Spinal cord (tissue), 9 donors: ENCODE measurements at regions not wholly inside any gene's neighbourhood (a gene's known extent, or its start where the extent isn't known, plus 50 kb on each side); places are given as distances from the start of the nearest gene placed in this dataset.

ENCODE experiments used
- DNase-seq, 6 donors: peaks; one replicate each; pipeline versions ENCODE4 v3.0.0 to v3.0.0-alpha.2; 2013 to 2015; ENCODE audit warnings: low spot score in 6 of 6, low read depth in 4 of 6
- H3K27ac ChIP-seq: one replicate; pipeline ENCODE4 v1.5.1; 2013; ENCODE audit warnings: low read depth, low read length, control low read depth
- H3K27me3 ChIP-seq: one replicate; pipeline ENCODE4 v1.6.1; 2013; ENCODE audit warnings: low read length; ENCODE audit not compliant: control insufficient read depth, insufficient read depth
- H3K36me3 ChIP-seq: one replicate; pipeline ENCODE4 v1.6.1; 2013; ENCODE audit warnings: low read length; ENCODE audit not compliant: control insufficient read depth, insufficient read depth
- H3K4me1 ChIP-seq: one replicate; pipeline ENCODE4 v1.6.1; 2013; ENCODE audit warnings: low read length; ENCODE audit not compliant: control insufficient read depth, insufficient read depth
- H3K4me3 ChIP-seq: one replicate; pipeline ENCODE4 v1.5.1; 2013; ENCODE audit warnings: low read depth, low read length, control low read depth
- H3K9me3 ChIP-seq: one replicate; pipeline ENCODE4 v1.6.1; 2013; ENCODE audit warnings: low read length; ENCODE audit not compliant: control insufficient read depth, insufficient read depth
- WGBS: methylation state at CpG from one replicate; pipeline ENCODE4 v1.1.5; 2013; ENCODE audit warnings: missing lambda C conversion rate; ENCODE audit not compliant: insufficient coverage; 5-methylcytosine and 5-hydroxymethylcytosine counted together
- donor health status: healthy.

GRCh38 chrX:4809571-4809970, 1096.1 kb upstream of the PRKX start:
- Histone ChIP-seq H3K36me3 (no peaks in the 10 kb centered on the region), H3K4me3 (no peak overlapping the region), H3K27ac (no peak overlapping the region), H3K9me3 (no peaks in the 10 kb centered on the region), H3K27me3 (no peaks in the 10 kb centered on the region), H3K4me1 (no peaks in the 10 kb centered on the region)
- peak in 1 of 6 donors; percentile 39 for DNase-seq
- WGBS: 40% methylated on average over 1 of the region's 4 CpGs

DNA sequence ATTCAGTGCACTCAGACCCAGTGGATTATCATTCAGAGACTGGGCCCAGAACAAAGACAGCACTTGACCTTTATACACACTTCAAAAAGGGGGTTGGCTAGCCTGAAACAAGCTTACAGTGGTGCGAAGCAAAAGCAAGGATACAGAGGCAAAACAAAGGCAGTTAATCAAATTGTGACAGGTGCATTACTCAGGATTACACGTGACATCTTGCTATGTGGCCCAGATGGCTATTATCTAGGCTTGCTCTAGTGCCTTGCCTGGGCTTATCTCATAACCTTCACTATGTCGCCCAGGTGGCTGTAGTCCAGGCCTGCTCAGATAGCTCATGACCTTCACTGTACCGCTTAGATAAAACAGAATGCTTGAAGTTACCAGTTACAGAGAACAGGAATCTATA, 1092.1 kb upstream of the PRKX start:
- Histone ChIP-seq H3K27ac (no peak overlapping the region), H3K9me3 (no peaks in the 10 kb centered on the region), H3K4me3 (no peak overlapping the region), H3K27me3 (no peaks in the 10 kb centered on the region), H3K36me3 (no peaks in the 10 kb centered on the region), H3K4me1 (no peaks in the 10 kb centered on the region)
- WGBS: 63% methylated on average over 3 of the region's 4 CpGs
- no peak for DNase-seq

DNA sequence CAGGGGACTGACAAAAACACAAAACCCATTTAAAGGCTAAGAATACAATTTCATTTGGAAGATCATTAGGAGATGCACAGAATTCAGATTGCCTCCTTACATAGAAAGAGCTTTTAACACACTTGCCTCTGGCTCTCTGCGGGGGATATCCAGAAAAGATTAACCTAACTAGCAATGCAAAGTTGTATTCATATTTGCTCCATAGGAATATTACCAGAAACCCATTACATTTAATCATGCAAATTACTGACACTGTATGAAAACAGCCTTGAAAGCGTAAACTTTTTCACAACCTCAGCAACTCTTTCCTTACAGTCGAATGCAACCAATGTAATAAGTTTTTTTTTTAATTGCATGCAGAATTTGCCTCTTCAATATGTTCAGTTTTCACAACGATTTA, 1087.3 kb upstream of the PRKX start:
- no peaks in the 10 kb centered on the region for H3K36me3 ChIP-seq
- no peaks in the 10 kb centered on the region for H3K4me1 ChIP-seq
- H3K27ac ChIP-seq: no peak overlapping the region
- H3K9me3 ChIP-seq: no peaks in the 10 kb centered on the region
- no peak overlapping the region for H3K4me3 ChIP-seq
- WGBS: no CpG with 5 or more reads among the region's 4 CpGs
- peak in 2 of 6 donors; percentile 2 to 57 for DNase-seq
- no peaks in the 10 kb centered on the region for H3K27me3 ChIP-seq

GRCh38 chrX:4787971-4788370, 1074.5 kb upstream of the PRKX start:
- peak in 1 of 6 donors; percentile 6 for DNase-seq
- Histone ChIP-seq H3K36me3 (no peaks in the 10 kb centered on the region), H3K9me3 (no peaks in the 10 kb centered on the region), H3K4me1 (no peaks in the 10 kb centered on the region), H3K4me3 (no peak overlapping the region), H3K27ac (no peak overlapping the region), H3K27me3 (no peaks in the 10 kb centered on the region)
- no CpG with 5 or more reads among the region's 1 CpG for WGBS

GRCh38 chrX:4764888-4765287, 1051.4 kb upstream of the PRKX start:
- Histone ChIP-seq H3K4me3 (no peak overlapping the region), H3K9me3 (no peaks in the 10 kb centered on the region), H3K4me1 (no peaks in the 10 kb centered on the region), H3K27ac (no peak overlapping the region), H3K27me3 (no peaks in the 10 kb centered on the region), H3K36me3 (no peaks in the 10 kb centered on the region)
- no peak for DNase-seq
- WGBS: no CpG with 5 or more reads among the region's 2 CpGs

DNA sequence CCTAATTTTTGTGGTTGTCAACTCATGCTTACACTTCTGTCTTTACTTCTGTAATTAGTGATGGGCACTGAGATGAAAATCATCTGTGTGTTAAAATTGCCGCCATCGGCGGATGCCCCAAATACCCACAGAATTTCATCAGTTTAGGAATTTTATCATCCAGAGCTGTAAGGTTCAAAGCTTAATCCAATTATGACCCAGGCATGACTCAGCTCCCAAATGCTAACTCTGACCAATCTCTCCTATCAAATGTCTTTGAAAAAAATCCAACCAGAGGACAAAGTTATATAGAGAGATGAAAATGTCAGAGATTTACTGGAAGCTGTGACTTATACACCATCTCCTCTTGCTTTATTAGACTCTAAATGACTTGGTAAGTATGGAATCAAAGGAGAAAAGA, 1048.7 kb upstream of the PRKX start:
- WGBS: 100% methylated on average over 3 of the region's 3 CpGs
- Histone ChIP-seq H3K4me1 (no peaks in the 10 kb centered on the region), H3K9me3 (no peaks in the 10 kb centered on the region), H3K27me3 (no peaks in the 10 kb centered on the region), H3K27ac (no peak overlapping the region), H3K36me3 (no peaks in the 10 kb centered on the region), H3K4me3 (no peak overlapping the region)
- no peak for DNase-seq

- 92% methylated on average over 5 of the region's 8 CpGs for WGBS
- H3K36me3 ChIP-seq: no peaks in the 10 kb centered on the region
- H3K4me3 ChIP-seq: no peak overlapping the region
- no peaks in the 10 kb centered on the region for H3K4me1 ChIP-seq
- no peaks in the 10 kb centered on the region for H3K9me3 ChIP-seq
- no peaks in the 10 kb centered on the region for H3K27me3 ChIP-seq
- no peak overlapping the region for H3K27ac ChIP-seq
- DNase-seq: no peak
These were observed 1041.6 kb upstream of the PRKX start for GRCh38 chrX:4754878-4755604.

- H3K36me3 ChIP-seq: no peaks in the 10 kb centered on the region
- no peak overlapping the region for H3K4me3 ChIP-seq
- no peak for DNase-seq
- no CpG with 5 or more reads among the region's 5 CpGs for WGBS
- H3K27ac ChIP-seq: no peak overlapping the region
- H3K27me3 ChIP-seq: no peaks in the 10 kb centered on the region
- no peaks in the 10 kb centered on the region for H3K4me1 ChIP-seq
- H3K9me3 ChIP-seq: no peaks in the 10 kb centered on the region
These were observed 1027.6 kb upstream of the PRKX start for GRCh38 chrX:4741024-4741423.

DNA sequence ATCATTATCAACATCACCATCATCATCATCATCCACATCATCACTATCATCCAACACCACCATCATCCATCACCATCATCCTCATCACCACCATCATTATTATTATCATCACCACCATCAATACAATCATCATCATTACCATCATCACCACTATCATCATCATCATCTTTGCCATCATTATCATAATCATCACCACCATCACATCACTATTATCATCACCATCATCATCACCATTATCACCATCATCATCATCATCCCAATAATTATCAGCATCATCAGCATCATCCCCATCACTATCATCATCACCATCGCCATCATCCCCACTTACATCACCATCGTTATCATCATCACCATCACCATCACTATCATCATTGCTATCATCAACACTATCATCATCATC, 1021.9 kb upstream of the PRKX start:
- 97% methylated on average over 2 of the region's 2 CpGs for WGBS
- no peaks in the 10 kb centered on the region for H3K4me1 ChIP-seq
- H3K27ac ChIP-seq: no peak overlapping the region
- H3K9me3 ChIP-seq: no peaks in the 10 kb centered on the region
- no peaks in the 10 kb centered on the region for H3K36me3 ChIP-seq
- DNase-seq: no peak
- H3K4me3 ChIP-seq: no peak overlapping the region
- H3K27me3 ChIP-seq: no peaks in the 10 kb centered on the region

DNA sequence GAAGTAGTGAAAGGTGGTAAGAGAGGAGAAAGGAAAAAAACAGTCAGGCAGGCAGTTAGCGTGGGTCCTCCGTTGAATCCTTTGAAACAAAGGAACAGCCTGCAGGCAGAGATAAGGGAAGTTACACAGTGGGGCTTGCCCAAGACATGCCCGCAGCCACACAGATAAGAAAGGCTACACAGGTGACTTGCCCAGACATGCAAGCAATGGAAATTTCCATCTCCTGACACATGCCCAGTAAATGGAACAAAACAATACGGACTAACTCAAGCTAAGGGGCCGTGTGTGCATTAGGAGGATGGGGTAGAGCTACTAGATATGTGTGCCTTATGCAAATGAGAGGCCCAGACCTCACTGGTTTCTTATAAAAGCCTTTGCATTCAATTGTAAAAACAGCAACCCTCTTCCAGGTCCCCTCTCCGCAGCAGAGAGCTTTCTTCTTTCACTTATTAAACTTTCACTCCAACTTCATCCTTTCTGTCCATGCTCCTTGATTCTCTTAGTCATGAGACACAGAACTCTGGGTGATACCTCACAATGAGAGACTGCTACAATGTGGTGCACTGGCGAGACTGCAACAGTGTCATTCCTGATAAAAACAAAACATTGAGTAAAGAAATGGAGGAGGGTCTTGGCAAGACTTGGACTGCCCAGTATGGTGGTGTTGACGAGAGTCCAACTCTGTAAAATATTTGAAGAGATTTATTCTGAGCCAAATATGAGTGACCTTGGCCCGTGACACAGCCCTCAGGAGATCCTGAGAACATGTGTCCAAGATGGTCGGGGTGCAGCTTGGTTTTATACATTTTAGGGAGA, 997.4 kb upstream of the PRKX start:
- H3K36me3 ChIP-seq: no peaks in the 10 kb centered on the region
- WGBS: 96% methylated on average over 5 of the region's 10 CpGs
- no peaks in the 10 kb centered on the region for H3K9me3 ChIP-seq
- no peak overlapping the region for H3K27ac ChIP-seq
- no peaks in the 10 kb centered on the region for H3K4me1 ChIP-seq
- H3K4me3 ChIP-seq: no peak overlapping the region
- no peaks in the 10 kb centered on the region for H3K27me3 ChIP-seq
- no peak for DNase-seq
